GM19452 (cell line): ENCODE measurements at regions not wholly inside any gene's neighbourhood (a gene's known extent, or its start where the extent isn't known, plus 50 kb on each side); places are given as distances from the start of the nearest gene placed in this dataset.

Experiments used
- ATAC-seq: cut with Tn5 transposase; IDR thresholded peaks from one replicate; pipeline ENCODE4 v1.9.1; 2021; ENCODE audit not compliant: unreplicated experiment

GRCh38 chr11:35076201-35077100, 62.5 kb upstream of the CD44 start:
- no peak for ATAC-seq

DNA sequence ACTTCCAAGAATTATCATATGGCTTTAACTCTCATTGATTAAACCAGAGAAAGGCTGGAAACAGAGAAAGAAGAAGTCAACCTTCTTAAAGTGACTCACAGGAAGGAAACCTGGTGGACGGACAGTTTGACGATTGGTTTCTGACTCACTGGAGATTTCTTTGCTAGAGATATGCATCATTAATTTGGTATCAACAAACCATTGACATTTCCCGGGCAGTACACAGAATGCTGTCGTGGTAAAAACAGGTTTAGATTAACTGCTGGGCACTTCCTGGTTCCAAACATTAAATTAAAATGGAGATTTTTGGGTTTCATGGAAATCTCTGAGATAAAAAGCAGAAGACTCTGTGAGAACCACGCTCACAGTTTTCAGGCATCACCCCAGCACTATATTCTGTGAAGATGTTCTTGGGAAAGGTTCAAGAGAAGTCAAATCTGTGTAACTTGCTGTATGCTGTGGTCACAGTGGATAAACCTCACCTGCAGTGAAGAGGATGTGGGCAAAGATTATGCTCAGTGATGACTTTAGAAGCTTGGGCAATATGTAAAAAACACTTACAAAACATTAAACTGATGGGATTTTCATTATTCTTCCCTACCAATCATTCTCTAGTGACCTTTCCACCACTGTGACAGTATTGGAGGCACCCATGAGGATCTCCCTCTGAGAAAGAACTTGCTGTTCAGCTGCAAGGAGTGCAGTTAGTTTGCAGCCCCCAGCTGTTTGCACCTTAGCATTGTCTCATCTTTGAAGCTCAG, 61.1 kb upstream of the CD44 start:
- peak; percentile 52 for ATAC-seq

DNA sequence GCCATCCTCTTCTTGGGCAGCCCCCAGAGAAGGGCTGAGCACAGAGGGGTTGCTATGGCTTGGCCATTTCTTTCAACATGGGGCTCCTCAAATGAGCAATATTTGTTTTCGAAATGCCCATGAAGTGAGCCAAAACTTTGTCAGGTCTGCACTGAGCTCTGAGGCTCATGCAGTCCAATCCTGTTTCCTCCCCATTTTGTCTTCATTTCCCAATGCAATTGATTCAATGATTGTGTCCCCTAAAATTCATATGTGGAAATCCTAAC, 60.6 kb upstream of the CD44 start:
- ATAC-seq = no peak

DNA sequence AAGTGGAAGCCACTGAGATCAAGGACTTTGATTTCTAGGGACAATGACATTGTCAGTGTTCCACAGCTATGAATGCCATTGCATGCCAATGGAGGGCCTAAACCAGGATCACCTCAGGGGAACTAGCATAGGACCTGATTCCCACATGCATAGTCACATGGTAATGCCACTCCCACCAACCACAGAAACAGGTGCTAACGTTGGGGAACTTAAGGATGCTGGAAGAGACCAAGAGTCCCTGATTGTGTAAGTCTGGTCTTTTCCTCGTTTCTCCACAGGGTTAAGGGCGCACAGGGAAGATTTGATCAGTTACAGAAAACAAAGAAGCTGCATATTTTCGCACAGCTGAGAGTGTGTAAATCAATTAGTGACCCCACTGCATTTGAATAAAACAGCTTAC, 59.4 kb upstream of the CD44 start:
- no peak for ATAC-seq

DNA sequence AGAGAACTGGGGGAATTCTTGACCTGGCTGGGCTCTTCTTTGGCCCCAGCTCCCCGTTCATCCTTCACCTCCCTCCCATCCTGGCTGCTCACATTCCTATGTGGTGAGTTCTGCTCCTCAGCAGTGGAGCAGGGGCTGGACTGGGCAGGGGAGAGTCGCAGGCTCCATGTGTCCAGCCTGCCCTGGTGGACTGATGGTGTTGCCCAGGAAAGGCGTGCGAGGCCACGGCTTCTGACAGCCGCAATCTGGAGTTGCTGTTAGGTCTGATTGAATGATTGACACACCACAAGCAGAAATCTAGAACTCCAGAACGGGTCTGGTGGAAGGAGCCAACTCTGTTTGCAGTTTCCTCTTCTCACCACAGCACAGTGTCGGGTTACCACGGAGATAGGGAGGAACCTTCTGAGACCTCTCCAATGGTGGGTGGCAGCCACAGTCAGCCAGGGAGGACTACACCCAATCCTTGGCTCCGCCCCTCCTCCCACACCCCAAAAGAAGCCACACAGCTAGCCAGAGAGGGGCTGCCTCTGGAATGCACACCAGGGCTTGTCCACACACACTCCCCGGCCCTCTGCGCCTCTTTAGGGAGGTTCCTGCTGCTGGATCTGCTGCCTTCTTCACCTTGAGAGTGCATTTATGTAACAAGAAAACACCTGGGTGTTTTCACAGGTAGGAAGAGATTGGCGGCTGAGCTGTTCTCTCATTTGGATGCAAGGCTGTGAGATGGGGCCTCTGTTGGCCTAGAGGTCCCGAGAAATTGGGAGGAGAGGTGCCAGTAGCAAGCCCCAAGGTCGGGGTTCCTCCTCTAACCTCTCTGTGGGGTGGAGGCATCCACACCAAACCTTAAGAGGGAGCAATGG, 56.4 kb upstream of the CD44 start:
- ATAC-seq = peak; percentile 74

- ATAC-seq = no peak
Measured at GRCh38 chr11:35083181-35083430, 55.9 kb upstream of the CD44 start.

DNA sequence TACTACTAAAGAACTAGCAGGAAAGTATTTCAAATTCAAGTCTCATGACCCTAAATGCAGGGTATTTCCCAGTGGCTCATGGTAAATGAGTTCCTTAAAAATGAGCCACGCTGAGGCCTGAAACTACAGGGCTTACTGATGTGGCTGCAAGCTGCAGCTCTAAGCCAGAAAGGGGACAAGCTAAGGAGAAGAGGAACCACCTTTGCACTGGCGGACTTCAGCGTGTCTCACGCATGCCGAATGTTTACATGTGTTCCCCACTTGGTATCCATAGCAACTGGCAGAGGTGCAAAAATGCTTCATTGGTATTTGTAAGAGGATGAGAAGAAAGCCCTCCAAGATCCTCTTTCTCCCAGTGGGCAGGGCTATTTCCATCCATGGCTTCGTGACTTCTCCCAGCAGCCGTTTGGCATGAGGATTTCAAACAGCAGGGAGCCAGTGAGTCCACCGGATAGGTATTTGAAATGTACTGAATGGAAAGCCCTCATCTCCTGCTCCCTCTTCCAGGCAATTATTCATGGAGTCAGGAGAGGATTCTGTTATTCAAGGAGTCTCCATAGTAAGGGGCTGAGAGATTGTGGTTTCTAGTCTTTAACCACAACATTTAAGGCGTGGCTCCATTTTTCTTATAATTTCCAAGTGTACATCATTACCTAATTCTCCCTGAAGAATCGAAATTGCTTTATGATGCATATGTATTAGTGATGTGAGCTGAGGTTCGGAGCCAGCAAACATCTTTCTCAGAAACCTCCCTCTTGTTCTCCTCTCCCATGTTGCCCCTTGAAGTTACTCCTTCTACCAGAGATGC, 55.3 kb upstream of the CD44 start:
- peak; percentile 61 for ATAC-seq

DNA sequence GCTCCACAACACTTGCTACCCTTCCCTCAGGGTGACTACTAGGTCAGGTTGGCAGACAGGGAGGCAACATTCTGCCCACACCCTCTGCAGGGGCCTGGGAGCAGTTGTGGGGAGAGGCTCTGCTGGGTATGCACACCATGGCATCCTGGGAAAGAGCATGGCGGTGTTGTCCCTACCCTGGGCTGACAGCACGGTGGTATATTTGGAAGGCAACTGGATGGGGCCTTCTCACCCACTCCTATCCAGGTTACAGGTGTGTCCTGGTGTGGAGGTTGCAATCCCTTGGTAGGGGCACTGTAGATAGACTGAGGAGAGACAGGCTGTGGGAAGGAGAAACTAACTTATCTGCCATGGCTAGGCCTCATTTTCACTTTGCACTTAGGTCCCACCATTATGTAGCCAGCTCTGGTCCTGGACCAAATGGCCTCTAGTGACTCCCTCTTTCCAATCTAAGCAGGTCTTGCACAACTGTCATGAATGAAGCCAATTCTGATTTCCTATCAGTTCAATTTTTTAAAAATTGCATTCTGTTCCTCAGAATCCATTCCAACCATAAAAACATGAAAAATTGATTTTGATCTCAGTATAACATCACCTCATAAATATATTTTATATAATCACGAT, 54.0 kb upstream of the CD44 start:
- no peak for ATAC-seq

GRCh38 chr11:35085531-35086165, 53.3 kb upstream of the CD44 start:
- no peak for ATAC-seq

DNA sequence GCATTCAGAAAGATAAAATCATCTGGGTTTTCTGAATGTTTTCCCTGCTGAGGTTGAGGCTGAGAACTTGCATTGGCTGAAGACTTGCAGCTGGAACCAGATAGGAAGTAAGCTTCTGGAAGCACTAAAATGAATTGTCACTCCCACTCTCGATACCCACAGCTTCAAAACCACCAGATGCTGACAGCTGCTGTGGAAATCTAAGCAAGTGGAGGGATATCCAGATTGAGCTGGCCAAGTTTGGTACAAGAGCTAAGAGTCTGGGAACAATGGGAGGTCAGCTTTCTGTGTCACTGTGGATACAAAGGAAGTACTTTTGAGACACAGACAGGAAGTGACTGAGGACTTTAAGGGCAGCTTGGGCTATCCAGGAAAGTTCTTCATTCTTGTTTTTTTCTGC, 51.3 kb upstream of the CD44 start:
- no peak for ATAC-seq

- no peak for ATAC-seq
Measured at GRCh38 chr11:35088226-35088625, 50.7 kb upstream of the CD44 start.

DNA sequence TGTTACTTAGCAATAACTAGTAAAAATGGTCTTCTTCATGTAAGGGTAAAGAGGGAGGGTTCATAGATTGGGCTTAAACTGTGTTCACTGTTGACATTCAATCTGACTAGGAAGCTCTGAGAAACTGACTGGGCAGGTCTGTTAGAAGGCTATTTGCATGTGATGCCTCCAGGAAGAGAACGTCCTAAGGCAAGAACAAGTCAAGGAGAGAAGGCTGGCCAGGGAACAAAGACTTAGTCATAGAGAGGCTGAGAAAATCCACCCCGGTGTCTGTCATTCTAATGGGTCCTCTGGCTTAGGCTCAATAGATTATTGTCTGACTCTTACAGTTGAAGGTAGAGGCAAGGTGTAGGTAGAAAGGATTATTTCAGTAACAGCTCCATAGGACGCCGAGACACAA, 50.3 kb upstream of the CD44 start:
- no peak for ATAC-seq
